HT1080 (cell line): ENCODE measurements at regions not wholly inside any gene's neighbourhood (a gene's known extent, or its start where the extent isn't known, plus 50 kb on each side); places are given as distances from the start of the nearest gene placed in this dataset.
A peak's percentile ranks its signal among the peaks of the same experiment; 100 is the strongest.

Experiments
- DNase-seq: peaks from one replicate; pipeline ENCODE4 v3.0.0-alpha.2; 2015; ENCODE audit warnings: low read depth

DNA sequence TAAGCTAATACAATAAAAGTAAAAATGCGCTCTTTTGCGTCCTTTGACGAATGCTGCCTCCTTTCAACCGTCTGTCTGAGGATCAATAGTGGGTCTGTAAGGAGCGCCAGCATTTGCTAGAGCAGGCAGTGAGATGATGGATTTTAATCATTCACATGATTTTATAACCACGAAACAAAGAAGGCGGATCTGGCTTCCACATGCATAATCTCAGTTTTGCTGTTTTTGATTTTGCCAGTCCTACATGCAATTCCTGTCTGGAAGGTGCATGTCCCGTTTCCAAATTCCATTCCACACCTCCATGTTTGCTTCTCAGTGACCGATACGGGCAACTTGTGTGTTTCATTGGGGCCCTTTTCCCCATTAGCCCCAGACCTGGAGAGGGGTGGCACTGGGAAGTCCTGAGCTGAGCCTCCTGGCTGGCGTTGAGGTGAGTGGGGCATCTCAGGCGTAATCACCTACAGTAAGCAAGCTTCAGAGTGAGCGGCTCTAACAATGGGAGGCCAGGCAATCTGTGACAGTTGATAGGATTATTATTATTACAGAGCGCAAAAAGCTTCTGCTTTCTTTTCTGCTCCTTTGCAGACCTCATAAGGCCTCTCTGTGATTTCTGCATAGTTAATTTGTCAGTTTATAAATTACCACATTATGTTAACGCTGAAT, 405.4 kb downstream of the ZSWIM6 start:
- no peak for DNase-seq

DNA sequence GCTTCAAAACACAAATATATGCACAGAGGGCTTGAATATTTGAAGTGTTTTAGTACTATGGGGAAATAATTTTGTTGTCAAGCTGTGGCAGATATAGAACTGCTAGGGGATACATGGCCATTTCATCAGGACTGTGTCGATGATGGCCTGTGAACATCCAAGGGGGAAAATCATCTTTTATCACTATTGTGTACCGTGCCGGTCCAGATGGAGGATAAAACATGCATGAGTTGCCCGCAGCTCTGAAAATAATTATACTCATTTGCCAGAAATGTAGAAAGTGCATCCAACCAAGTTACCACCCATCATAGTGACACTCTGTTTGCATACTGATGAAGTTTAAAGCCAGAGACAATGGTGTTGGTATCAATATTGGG, 405.9 kb downstream of the ZSWIM6 start:
- no peak for DNase-seq

DNA sequence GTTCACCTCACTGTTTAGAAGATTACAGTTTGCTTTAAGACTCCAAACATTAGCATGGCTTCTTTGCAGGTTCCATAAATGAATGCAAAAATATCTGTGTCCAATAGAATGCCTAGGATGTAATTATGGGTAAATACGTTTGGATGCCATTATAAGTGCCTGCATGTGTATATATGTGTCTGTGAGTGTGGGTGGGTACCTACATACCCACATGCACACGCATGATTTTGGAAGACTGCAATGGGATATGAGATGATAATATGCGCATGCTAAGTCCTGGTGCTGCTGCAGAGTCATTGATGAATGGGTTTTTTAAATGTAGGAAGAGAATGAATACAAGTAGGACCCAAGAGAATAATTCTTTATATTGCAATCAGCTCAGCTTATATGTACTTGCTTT, 406.4 kb downstream of the ZSWIM6 start:
- no peak for DNase-seq

DNA sequence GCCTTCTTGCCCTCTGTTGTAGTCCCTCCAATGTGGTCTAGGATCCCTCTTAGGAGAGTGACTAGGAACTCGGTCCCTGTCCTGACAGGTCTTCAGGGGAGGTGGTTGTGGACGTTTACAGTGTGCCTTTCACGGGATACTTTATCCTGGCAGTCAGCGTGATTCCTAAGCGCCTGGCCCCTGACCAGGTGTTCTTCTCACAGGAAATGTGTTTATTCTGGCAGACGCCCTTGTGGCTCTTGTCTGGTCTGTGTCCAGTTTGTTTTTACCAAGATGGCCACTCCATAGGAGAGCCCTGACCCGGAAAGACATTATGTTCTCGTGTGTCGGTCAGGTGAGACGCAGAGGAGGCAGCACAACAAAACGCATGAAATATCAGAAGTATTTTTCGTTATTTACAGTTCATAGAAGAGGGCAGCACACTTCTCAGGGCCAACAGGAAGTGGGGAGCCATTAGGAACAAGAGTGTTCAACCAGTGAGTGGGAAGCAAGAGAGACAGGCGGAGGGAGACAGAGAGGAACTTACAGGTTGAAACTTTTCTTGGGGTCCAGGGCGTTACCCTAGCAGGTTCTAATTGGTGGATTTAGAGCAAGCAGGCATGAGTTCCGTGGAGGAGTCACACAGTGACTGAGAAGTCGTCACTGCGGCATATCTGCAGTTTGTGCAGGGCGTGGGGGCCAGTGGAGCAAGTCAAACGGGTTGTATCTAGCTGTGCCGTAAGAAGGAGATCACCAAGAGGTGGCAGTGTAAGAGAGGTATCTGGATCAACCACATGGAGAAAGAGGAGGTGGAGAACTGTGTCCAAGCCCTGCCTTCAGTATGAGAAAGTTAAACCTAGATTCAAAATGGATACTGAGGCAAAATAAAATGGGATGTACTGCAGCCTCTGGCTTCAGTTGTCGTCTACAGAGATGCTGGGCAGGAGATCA, 412.9 kb downstream of the ZSWIM6 start:
- DNase-seq, result no peak

DNA sequence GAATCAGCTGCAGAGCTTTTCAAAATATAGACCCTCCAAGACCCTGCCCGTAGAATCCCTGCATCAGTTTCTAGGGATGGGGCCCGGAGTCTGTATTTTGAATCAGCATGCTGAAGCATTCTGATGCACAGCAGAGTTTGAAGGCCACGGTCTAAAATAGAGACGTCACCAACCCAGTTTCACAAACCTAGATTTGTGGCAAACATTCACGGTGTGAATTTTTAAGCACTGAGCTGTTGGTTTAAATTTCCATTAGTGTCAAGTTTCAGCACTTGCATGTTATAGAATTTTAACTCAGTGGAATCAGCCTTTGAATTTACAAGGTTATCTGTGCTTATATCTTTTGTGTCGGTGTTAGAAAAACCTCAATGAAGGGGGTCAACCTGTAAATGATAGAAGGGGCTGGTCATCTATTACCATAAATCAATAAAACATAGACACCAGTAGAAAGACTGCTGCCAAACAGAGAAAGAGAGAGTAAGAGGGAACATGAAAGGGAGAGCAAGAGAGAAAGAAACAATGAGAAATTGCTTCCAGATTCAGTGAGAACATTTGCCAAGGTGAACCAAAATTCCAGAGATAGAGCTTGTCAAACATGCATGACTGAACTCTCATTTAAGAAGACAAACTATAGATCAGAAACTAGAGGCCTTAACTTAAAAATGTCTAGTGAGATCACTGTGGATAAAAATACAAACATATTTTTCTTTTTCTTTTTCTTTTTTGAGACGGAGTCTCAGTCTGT, 414.9 kb downstream of the ZSWIM6 start:
- DNase-seq, result no peak

DNA sequence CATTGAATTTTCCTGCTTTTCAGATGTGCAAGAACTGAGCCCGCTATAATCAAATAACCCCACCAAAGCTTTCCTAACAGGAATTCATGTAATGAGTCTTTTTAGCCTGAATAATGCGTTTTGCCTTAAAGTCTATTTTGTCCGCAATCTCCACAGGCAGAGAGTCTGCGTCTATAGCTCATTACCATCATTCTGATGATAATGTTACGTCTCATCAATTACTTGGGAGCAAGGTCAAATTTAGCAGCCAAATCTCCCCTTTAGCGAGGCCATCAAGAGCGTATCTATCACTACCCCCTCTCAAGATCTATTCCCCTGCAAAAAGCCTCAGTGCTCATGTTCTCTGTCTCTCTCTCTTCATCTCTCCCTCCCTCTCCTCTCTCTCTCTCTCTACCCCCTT, 416.1 kb downstream of the ZSWIM6 start:
- no peak for DNase-seq

DNA sequence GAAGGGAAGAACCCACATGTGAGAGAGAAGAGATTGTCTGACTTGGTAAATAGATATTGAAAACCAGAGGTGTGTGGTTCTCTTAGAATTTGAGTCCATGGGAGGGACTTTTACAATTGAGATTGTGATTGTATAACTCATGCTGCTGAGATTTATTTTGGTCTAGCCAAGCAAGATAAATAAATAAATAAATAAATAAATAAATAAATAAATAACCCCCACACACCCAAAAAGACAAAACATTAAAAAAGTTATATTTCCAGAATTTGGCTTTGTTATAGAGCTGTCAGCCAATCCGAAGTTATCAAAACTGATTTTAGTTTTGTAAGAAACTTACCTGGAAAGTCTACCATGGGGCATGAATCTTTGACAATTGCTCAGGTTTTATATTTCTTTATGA, 416.6 kb downstream of the ZSWIM6 start:
- no peak for DNase-seq

DNA sequence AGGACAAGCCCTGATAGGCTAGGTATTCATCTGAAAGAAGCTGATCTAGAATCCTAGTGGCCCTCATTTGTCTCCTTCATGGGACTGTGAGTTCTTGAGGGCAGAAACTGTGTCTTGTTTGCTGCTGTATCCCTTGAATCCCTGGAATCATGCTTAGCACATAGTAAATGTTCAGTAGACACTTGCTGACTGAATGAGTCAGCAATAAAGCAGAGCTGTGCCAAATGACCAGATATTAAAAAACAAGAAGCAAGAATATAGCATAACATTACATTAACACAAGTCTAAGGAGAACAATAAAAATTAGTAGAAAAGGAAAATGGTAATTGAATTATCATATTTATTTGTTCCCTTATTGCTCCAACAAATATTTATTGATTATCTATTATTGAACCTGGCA, 420.5 kb downstream of the ZSWIM6 start:
- DNase-seq, result no peak

DNA sequence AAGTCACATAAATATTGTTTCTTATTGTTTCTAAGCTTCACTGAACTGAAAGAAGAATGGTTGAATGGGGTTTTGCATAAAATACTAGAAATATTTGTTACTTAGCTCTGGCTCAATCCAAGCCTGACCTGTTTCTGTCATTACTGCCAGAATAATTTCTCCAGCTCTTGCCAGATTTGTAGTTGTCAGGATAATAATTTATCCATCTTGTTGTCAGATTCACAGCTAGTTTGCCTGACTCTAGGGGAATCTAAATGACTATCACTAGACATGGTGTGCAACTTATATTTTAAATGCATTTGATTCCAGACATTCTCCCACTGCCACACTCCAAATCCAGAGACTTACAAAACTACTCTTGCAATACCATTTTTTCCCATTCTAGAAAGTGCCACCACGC, 422.7 kb downstream of the ZSWIM6 start:
- no peak for DNase-seq

DNA sequence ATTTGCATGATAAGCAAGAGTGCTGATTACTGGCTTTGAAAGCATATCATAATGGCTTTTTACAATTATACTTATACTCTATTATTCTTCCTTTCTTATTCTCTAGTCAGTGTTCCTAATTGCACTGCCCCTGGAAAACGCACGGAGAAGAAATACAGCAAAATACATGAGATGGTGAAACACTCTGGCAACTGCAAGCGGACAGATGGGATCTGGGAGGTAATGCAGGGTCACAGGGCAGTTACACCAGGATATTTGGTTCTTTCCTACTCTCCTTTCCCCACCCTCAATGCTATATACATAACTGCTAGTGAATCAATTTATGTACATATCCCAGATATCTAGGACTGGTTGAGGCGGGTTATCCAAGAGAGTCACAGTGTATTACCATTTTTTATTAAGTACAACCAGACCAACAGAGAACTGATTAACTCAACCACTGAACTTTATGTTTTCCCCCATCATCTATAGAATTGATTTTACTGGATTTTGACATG, 423.7 kb downstream of the ZSWIM6 start:
- DNase-seq, result no peak

DNA sequence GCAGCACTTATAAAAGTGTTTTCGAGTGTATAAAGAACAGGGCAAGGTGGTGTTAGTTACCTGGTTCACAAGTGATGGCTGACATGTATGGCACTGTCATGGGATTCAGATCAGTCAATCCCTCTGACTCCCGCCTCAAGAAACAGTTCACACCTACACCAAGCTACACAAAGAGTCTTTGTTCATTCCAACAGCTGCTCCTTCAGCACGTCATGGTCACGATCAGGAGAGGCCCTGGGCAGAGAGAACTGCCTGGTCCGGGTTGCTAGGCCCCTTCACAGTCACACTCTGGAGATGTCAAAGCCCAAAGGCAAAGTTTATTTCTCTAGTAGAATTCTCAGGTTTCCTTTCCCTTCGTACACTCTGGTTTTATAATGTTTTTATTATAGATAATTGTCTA, 426.7 kb downstream of the ZSWIM6 start:
- DNase-seq, result peak; percentile 9

DNA sequence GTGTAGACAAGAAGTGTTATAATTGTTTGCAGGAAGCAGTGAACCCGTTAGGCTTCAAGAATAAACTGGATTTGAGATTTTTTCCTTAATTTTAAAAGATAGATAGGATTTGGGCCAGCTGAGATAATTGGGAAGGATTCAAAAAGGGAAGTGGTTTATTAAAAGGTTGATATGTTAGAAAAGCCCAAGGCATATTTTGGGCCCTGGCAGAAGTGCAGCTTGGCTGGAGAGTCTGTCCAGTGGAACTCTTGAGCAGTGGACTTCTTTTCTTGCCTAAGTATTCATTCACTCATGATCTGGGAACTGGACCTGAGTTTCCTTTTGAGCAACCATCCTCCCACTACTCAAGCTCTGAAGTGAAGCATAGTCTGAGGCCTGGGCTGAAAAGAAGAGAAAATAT, 433.4 kb downstream of the ZSWIM6 start:
- DNase-seq, result no peak

DNA sequence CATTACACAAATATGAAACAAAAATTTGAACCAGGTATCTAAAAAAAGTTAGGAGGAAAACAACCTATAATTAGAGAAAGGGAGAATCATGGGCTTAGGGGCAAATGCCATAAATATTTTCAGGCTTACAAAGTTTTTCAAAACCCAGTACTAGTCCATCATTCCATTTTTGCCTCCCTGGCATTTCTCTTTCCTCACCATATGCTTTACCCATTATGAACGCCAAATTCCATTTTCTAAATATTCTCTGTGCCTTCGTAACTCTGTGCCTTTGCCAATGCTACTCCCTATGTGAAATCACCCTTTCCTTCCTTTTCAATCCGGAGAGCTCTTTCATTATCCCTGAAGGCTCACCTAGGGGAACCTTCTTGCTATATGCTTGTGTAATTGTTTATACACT, 434.1 kb downstream of the ZSWIM6 start:
- DNase-seq, result no peak

DNA sequence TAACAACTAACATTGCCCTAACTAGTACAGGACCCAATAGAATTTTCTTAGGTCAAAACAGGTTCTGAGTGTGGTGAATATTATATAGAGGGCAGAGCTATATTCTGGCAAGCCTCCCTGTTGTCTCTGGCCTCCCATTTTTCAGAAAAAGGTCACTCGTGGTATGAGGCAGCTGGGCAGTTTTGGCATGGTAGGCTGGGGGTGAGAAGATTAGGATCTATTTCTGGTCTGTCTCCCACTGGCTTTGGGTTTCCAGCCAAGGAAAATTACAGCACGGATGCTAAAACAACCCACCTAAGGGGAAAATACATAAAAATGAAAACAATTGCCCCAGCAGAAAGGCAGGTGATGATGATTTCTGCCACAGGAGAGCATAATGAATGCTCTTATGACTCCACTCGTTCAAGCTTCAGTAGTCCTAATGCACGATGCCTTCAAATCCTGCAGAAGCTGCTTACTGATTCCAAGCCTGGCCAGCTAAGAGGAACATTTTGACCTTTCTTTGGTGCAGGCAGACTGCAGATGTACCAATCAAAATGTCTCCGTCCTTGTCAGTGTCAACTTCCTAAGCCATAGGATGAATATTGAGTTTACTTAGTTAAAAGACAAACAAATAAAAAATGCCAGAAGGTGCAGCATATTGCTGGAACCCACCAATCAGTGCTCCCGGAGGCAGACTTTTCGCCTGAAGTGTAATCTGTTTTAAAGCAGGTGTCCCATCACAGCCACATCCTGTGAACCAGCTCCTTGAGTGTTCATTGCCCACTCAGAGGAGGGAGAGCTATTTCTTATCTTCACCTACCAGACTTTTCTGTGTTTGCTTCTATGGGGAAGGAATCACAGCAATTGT, 435.4 kb downstream of the ZSWIM6 start:
- no peak for DNase-seq

DNA sequence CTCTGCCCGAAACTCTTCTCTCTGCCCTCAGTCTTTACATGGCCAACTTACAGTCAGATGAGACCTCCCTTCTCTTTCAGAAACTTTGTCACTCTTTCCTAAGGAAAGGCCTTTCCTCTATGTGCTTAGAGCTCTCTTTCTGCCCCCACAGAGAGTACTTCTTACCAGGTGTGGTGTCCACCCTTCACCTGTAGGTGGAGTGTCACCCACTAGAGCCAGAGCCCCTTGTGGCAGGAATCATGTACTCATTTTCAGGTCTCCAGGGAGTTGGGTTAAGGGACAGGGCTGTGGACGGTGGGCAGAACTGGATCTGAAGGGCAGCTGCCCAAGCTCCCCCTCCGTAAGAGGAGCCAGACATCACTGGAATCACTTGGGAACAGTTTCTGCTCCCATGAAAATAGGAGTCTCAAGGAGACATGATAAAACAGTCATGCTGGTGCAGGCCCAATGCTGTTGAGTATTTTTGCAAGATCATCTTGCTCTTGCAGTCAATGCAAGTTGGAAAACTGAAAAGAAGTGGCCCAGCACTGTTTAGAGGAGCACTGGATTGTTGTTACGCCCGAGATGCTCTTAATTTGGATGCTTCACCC, 436.7 kb downstream of the ZSWIM6 start:
- peak; percentile 29 for DNase-seq

DNA sequence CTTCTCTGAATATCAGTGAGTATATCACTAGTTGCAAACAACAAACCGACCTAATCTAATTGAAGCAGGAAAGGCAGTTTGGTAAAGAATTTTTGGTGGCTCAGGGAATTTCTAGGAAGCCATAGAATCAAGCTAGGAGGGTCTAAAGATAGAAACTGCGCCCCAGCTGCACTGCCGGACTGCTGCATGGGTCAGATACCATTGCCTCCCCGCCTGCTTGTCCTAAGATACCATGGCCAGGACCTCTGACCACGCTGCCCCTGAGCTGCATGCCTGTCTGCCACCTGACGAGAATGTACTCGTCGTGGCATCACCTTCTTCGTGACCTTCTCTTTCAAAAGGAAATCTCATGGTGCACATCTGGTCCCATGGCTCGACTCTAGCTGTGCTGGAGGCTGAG, 439.0 kb downstream of the ZSWIM6 start:
- no peak for DNase-seq

DNA sequence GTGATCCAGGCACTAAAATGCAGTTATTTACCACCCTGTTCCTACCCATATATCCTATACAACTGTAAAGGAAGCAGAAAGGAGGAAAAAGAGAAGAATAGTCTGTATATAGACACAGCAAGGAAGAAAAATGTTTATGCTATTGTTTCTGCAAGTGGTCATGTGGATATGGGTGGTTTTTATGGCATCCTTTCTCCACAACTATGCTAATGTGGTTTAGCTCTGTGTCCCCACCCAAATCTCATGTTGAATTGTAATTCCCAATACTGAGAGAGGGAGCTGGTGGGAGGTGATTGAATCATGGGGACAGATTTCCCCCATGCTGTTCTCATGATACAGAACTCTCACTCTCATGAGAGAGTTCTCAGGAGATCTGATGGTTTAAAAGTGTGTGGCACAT, 439.8 kb downstream of the ZSWIM6 start:
- DNase-seq, result no peak

DNA sequence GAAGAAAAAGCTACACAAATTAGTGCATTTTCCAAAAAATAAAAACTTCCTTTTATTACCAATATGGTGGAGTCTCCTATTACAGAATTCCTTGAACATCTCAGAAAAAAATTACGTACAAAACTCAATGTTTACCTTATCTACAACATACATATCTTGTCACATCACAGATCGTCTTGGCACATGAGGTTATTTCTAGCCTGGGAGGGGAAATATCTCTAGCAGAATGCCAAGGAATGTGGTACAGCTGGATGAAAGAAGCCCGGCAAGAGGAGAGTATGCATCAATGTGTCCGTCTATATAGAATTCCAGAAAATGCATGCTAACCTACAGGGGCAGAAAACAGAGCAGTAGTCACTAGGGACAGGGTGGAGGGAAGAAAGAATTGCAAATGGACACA, 443.8 kb downstream of the ZSWIM6 start:
- no peak for DNase-seq

DNA sequence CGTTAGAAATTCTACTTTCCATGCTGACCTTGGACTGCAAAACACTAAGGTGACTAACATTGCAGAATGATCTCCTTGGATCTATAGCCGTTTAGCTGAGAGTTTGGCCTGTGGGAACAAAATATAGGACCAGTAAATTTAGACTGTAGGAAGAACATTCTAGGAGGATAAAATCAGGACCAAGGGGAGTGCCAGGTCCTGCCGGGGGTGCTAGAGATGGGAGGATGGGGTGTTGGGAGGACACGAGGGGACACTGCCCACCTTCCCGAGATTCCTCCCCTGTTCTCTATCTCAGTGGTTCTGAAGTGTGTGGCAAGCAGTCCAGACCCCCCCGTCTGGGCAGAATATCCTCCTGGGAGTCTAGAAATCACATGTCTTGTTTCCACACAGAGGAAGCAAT, 445.2 kb downstream of the ZSWIM6 start:
- DNase-seq, result no peak

DNA sequence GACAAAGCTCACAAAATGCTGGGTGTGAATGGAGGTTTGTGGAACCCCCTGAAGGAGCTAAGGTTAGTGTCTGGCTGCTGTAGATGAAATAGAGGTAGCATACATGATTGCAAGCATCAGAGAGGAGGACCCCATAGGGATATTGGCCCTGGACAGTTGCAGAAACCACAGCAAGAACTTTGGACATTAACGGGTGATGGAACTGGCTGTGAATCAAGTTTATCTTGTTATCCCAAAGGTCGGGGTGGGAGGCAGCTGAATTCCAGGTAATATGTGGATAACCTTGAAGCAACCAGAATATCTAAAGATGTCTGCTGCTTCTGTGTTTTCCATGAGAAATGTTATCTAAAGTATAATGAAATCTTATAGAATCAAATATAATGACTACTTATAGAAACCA, 447.7 kb downstream of the ZSWIM6 start:
- no peak for DNase-seq

DNA sequence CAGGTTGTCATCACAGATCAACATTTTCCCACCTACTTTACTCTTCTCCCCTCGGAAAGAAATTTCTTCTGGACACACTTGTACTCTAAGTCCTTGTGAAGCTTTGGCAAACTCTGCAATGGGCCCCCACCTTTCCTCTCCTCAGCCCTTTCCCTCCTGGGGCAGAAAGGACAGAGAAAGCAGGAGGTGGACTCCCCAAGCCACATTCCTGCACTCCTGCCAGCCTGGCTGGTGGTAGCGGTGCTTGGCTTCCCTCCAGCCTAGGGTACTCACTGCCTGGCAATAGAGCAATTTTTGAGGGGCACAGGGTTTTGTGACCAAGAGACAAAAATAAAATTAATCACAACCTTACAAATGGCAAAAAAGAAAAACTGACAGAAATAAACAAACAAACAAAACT, 451.4 kb downstream of the ZSWIM6 start:
- no peak for DNase-seq
